ENCODE measurements at regions not wholly inside any gene's neighbourhood (a gene's known extent, or its start where the extent isn't known, plus 50 kb on each side); places are given as distances from the start of the nearest gene placed in this dataset.

- DNase-seq (ENCODE audit: low read depth), result no peak
Observed at GRCh38 chr13:73616861-73617260, 517.3 kb downstream of the KLF12 start.

GRCh38 chr13:73610799-73611592, 523.2 kb downstream of the KLF12 start:
- DNase-seq (ENCODE audit: low read depth), result no peak

- no peak for DNase-seq (ENCODE audit: low read depth)
Observed at GRCh38 chr13:73608711-73609485, 525.3 kb downstream of the KLF12 start.

GRCh38 chr13:73608157-73608516, 526.1 kb downstream of the KLF12 start:
- DNase-seq (ENCODE audit: low read depth), result no peak

GRCh38 chr13:73607489-73608156, 526.6 kb downstream of the KLF12 start:
- no peak for DNase-seq (ENCODE audit: low read depth)

GRCh38 chr13:73603646-73604045, 530.6 kb downstream of the KLF12 start:
- no peak for DNase-seq (ENCODE audit: low read depth)

GRCh38 chr13:73602295-73602694, 531.9 kb downstream of the KLF12 start:
- no peak for DNase-seq (ENCODE audit: low read depth)

GRCh38 chr13:73601708-73602107, 532.5 kb downstream of the KLF12 start:
- DNase-seq (ENCODE audit: low read depth), result no peak

GRCh38 chr13:73599232-73600128, 534.7 kb downstream of the KLF12 start:
- DNase-seq (ENCODE audit: low read depth), result no peak

- no peak for DNase-seq (ENCODE audit: low read depth)
Observed at GRCh38 chr13:73598020-73598712, 536.0 kb downstream of the KLF12 start.

- DNase-seq (ENCODE audit: low read depth), result no peak
Observed at GRCh38 chr13:73596382-73596781, 537.6 kb downstream of the KLF5 start.

- DNase-seq (ENCODE audit: low read depth), result no peak
Observed at GRCh38 chr13:73593199-73593765, 534.5 kb downstream of the KLF5 start.

GRCh38 chr13:73591861-73592260, 533.1 kb downstream of the KLF5 start:
- no peak for DNase-seq (ENCODE audit: low read depth)

- no peak for DNase-seq (ENCODE audit: low read depth)
Observed at GRCh38 chr13:73590795-73591194, 532.0 kb downstream of the KLF5 start.

- DNase-seq (ENCODE audit: low read depth), result no peak
Observed at GRCh38 chr13:73585236-73585635, 526.4 kb downstream of the KLF5 start.

- no peak for DNase-seq (ENCODE audit: low read depth)
Observed at GRCh38 chr13:73583331-73583730, 524.5 kb downstream of the KLF5 start.

- DNase-seq (ENCODE audit: low read depth), result no peak
Observed at GRCh38 chr13:73580513-73581267, 521.9 kb downstream of the KLF5 start.

- DNase-seq (ENCODE audit: low read depth), result no peak
Observed at GRCh38 chr13:73579574-73580274, 520.9 kb downstream of the KLF5 start.

- no peak for DNase-seq (ENCODE audit: low read depth)
Observed at GRCh38 chr13:73578251-73578875, 519.6 kb downstream of the KLF5 start.
